WERI-Rb-1 (cell line): ENCODE measurements at regions not wholly inside any gene's neighbourhood (a gene's known extent, or its start where the extent isn't known, plus 50 kb on each side); places are given as distances from the start of the nearest gene placed in this dataset.

ENCODE experiments used
- DNase-seq: peaks from one replicate; pipeline ENCODE4 v3.0.0-alpha.2; 2020
- H3K27ac ChIP-seq: fragments of 250-450 bp; sonication (Bioruptor Pico); 2 replicates; pipeline ENCODE4 v1.5.1; 2020; ENCODE audit warnings: mild to moderate bottlenecking, moderate library complexity
- H3K27me3 ChIP-seq: fragments of 250-450 bp; sonication (Bioruptor Pico); 2 replicates; pipeline ENCODE4 v1.5.1; 2021; ENCODE audit warnings: mild to moderate bottlenecking, low read depth, moderate library complexity; ENCODE audit not compliant: insufficient read depth, severe bottlenecking
- H3K36me3 ChIP-seq: fragments of 250-450 bp; sonication (Bioruptor Pico); 2 replicates; pipeline ENCODE4 v1.5.1; 2020; ENCODE audit warnings: mild to moderate bottlenecking, moderate library complexity
- H3K4me3 ChIP-seq: 2 replicates; pipeline ENCODE4 v1.5.1; 2011; ENCODE audit warnings: low read depth, mild to moderate bottlenecking, control low read depth, low read length
- H3K9me3 ChIP-seq: fragments of 250-450 bp; sonication (Bioruptor Pico); 2 replicates; pipeline ENCODE4 v1.5.1; 2021; ENCODE audit warnings: mild to moderate bottlenecking, moderate library complexity; ENCODE audit not compliant: severe bottlenecking
- CTCF ChIP-seq: IDR thresholded peaks from 2 replicates; pipeline ENCODE4 v1.5.1; 2011; ENCODE audit warnings: low read depth, mild to moderate bottlenecking, control low read depth, inconsistent platforms, low read length

- Histone ChIP-seq H3K27me3 (no peaks in the 10 kb centered on the region), H3K4me3 (no peak overlapping the region), H3K36me3 (no peaks in the 10 kb centered on the region), H3K9me3 (no peaks in the 10 kb centered on the region), H3K27ac (no peak overlapping the region)
- DNase-seq, result no peak
- TF ChIP-seq CTCF, result no peak
Observed at GRCh38 chr14:84288781-84289180, 1241.2 kb upstream of the FLRT2 start.

- no peak overlapping the region for H3K4me3 ChIP-seq
- DNase-seq, result no peak
- H3K36me3 ChIP-seq, result no peaks in the 10 kb centered on the region
- no peak for TF ChIP-seq CTCF
- H3K27ac ChIP-seq, result no peak overlapping the region
- H3K27me3 ChIP-seq, result no peaks in the 10 kb centered on the region
- H3K9me3 ChIP-seq, result peaks cover 2% of the 10 kb centered on the region
Observed at GRCh38 chr14:84298663-84299195, 1231.2 kb upstream of the FLRT2 start.

- Histone ChIP-seq H3K27me3 (no peaks in the 10 kb centered on the region), H3K4me3 (no peak overlapping the region), H3K27ac (no peak overlapping the region), H3K36me3 (no peaks in the 10 kb centered on the region), H3K9me3 (peaks cover 7% of the 10 kb centered on the region)
- TF ChIP-seq CTCF, result no peak
- DNase-seq, result no peak
Observed at GRCh38 chr14:84303140-84303539, 1226.8 kb upstream of the FLRT2 start.

- H3K36me3 ChIP-seq, result no peaks in the 10 kb centered on the region
- no peak for TF ChIP-seq CTCF
- no peak overlapping the region for H3K4me3 ChIP-seq
- no peaks in the 10 kb centered on the region for H3K27me3 ChIP-seq
- no peaks in the 10 kb centered on the region for H3K9me3 ChIP-seq
- DNase-seq, result no peak
- no peak overlapping the region for H3K27ac ChIP-seq
Observed at GRCh38 chr14:84312551-84312950, 1217.4 kb upstream of the FLRT2 start.

- no peak overlapping the region for H3K27ac ChIP-seq
- no peak overlapping the region for H3K4me3 ChIP-seq
- no peak for TF ChIP-seq CTCF
- H3K36me3 ChIP-seq, result no peaks in the 10 kb centered on the region
- DNase-seq, result no peak
- no peaks in the 10 kb centered on the region for H3K9me3 ChIP-seq
- no peaks in the 10 kb centered on the region for H3K27me3 ChIP-seq
Observed at GRCh38 chr14:84323450-84323849, 1206.5 kb upstream of the FLRT2 start.

GRCh38 chr14:84323978-84324377 is 1206.0 kb upstream of the FLRT2 start:
- H3K36me3 ChIP-seq, result no peaks in the 10 kb centered on the region
- no peak overlapping the region for H3K4me3 ChIP-seq
- H3K27ac ChIP-seq, result no peak overlapping the region
- TF ChIP-seq CTCF, result no peak
- DNase-seq, result no peak
- H3K27me3 ChIP-seq, result no peaks in the 10 kb centered on the region
- H3K9me3 ChIP-seq, result no peaks in the 10 kb centered on the region
